NCI-H1436 (cell line): ENCODE measurements at regions not wholly inside any gene's neighbourhood (a gene's known extent, or its start where the extent isn't known, plus 50 kb on each side); places are given as distances from the start of the nearest gene placed in this dataset.
"Not testable (repeated sequence)": the region's sequence is repeated elsewhere in the genome, so short reads cannot be mapped to it uniquely, and the experiment has no call there.

Experiments used
- DNase-seq: peaks from one replicate; lab custom pipeline; 2025; lab: John Stamatoyannopoulos, UW

DNA sequence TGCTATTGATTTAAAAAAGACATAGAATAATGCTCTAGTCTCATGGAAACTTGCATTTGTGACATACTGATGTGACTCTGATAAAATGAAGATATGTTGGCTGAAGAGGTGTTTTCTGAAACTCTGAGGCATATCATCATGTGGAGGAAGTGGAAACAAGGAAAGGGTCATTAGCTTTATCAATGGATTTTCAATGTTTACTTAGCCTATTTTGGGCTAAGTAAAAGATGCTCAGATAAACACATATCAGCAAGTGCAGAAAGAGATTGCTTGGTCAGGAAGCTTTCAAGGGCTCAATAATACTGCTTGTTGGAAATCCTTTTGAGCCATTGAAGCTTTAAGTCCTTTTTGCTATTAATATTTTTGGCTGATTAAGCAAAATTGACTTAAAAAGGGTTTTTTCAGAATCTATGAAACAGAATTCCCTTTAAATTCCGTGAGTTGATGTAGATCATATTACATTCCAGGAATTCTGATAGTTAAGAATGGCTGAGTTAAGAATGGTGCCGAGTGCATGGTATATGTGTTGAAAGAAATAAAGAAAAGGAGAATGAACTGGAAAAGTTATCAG, 952.8 kb upstream of the SPRY2 start:
- DNase-seq = no peak

DNA sequence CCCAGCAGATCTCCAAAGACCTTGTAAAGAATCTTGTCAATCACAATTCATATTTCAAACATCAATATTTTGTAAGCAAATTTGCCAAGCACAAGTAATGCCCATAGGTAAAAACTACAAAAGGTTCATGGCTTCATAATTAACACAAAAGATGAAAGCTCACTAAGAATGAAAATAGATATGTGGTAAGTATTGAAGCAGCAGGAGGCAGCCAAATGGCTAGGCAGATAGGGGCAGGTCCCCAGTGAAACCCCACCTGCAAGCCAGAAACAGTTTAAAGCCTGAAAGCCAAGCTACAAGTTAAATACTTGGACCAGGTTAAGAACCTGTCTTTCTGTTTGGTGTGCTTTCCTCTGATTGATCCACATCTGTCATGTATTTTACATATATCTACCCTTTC, 942.6 kb upstream of the SPRY2 start:
- no peak for DNase-seq

DNA sequence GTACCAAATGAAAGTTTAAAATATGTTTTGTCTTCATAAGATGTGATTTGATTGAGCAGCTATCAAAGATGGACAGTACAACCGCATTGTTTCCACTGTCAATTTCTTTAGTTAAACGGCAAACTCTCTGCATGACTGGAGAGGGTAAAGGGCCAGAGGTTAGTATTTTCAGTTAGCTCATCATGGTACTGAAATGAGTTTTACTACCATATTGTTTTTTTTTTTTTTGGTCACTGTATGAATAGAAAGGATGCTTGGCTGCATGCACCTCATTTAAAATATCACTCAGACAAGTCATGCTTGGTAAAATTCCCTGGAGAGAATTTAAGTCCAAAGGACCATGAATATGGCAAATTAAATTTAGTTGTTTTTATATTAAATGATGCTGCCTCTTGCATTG, 942.1 kb upstream of the SPRY2 start:
- no peak for DNase-seq

DNA sequence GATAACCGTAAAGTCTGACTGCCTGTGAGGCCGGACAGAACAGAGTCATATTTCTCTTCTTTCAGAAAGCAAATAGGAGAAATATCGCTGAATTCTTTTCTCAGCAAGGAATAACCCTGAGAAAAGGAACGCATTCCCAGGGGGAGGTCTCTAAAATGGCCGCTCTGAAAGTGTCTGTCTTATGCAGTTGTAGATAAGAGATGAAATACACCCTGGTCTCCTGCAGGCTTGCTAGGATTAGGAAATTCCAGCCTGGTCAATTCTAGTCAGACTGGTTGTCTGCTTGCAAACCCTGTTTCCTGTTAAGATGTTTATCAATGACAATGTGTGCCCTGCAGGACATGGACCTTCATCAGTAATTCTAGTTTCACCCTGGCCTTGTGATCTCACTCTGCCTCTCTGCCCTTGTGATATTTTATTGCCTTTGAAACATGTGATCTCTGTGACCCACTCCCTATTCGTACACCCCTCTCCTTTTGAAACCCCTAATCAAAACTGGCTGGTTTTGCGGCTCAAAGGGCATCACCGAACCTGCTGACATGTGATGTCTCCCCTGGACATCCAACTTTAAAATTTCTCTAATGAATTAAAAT, 934.8 kb upstream of the SPRY2 start:
- DNase-seq = no peak

DNA sequence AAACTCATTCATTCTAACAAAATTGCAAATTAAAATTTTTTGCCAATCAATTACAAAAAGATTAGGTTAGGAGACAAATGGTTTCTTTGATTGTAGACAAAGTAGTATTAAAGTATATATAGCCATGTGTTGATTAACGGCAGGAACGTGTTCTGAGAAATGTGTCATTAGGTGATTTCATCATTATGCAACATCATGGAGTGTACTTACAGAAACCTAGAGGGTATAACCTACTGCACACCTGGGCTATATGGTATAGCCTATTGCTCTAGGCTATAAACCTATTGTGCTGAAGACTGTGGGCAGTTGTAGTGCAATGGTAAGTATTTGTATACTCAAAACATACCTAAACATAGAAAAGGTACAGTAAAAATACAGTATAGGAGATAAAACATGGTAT, 906.8 kb upstream of the SPRY2 start:
- no peak for DNase-seq

DNA sequence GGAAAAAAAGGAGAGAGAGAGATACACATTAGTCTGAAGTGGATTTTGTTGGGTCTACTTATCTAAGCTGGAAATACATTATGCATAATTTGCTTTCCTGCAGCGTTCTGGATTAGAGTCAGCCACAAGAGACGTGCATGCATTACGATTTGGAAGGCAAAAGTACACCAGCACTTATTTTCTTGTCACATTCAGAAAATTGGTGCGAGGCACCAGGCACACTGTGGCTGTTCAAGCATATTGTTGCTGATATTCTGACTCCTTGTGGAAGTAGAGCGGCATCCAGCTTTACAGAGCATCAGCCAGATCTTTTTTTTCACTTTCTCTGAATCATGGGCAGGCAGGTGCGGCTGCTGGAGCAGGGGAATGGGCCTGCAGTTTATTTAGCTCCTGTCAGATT, 905.6 kb upstream of the SPRY2 start:
- no peak for DNase-seq

DNA sequence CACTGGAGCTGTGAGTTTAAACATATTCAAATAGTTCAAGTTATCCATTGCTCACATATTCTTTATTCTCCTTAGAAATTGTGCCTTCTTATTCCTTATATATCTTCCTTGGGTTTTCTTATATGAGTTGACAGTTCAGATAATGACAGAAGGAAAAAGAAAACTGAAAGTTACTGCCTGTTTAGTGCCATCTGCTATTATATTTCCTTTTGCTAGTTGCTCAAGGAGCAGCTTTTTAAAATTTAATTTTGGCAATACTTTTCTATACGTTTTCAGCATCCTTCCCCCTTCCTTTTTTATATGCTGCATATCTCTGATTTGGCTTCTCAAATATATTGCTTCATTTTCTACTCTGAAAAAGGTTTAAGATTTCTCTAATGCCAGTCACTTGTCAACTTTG, 903.1 kb upstream of the SPRY2 start:
- DNase-seq = no peak

DNA sequence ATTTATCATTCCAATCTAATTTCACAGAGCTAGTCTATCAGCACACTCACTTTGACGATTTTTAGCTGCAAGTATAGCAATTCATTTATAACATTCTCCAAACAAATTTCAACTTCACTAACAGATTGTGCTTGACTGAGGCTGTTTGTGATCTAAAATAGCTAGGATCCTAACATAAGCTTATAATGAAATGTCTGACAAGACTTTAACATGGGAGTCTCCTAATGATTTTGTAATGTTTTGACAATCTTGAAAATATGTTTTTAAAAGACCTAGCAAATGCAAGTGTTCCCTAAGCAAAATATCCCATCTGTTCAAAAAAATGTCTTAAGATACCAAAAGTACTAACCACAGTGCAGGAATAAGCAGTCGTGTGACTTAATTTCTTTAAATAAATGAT, 889.5 kb upstream of the SPRY2 start:
- no peak for DNase-seq

DNA sequence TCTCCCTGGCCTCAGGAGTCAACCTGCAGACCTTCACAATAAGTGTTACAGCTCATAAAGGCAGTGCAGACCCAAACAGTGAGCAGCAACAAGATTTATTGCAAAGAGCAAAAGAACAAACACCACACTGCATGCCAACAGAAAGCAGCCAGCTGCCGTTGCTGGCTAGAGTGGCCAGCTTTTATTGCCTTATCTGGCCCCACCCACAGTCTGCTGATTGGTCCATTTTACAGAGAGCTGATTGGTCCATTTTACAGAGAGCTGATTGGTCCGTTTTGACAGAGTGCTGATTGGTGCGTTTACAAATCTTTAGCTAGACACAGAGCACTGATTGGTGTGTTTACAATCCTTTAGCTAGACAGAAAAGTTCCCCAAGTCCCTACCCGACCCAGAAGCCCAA, 885.9 kb upstream of the SPRY2 start:
- DNase-seq = not testable (repeated sequence)

DNA sequence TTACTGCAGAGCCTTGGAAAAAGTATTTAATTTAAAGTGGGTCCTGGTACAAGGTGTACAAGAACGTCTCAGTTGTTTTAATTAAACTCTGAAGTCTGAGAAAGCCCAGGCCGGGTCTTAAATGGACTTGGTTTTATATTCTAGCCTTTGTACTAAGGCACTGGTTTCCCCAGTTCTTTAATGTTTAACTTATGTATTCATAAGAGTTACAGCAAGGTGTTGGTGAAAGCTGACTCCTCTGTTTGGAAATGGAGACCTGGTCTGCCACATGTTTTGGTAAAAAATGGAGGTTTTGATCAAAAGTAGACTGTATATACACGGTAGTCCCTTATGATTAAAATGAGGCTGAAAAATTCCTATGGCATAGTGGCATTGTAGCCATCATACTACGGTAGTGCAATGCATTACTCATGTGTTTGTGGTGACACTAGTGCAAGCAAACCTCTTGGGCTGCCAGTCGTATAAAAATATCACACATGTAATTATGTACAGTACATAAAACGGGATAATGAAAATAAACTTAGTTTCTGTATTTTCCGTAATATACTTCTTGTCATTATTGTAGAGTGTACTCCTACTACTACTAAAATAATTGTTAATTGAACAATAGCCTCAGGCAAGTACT, 883.4 kb upstream of the SPRY2 start:
- DNase-seq = no peak

DNA sequence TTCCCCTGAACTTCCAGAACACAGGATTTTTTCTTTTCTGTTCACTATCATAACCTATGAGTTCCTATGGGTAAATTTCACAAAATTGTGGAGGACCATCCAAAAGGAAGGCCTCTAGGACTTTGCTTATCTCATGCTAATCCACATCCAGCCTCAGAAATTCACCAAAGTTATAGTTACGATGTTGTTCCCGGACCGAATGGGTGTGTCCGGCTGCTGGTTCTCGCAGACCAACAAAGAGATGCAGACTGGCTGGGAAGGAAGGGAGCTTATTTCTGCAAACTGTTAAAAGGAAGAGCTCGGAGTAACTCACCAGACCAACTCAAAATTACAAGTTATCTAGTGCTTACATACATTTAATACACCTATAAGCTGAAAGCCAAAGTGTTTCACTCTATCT, 882.9 kb upstream of the SPRY2 start:
- DNase-seq = no peak

DNA sequence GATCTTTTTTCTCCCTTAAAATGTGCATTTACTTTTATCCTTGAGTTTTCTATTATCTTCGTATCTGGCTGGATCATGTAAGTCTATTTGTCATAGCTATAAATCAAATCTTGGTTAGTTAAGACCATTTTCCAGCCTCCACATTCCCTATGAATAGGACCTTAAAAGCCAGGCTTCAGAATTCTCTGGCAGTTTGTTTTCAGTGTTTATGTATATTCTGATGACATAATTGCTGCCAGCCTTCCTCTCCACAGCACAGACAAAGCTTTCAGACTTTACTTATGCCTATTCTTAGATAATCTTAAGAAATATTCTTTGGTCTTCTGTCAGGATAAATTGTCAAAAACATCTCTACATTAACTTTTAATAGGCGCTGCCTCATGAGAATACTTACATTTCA, 870.8 kb upstream of the SPRY2 start:
- no peak for DNase-seq

DNA sequence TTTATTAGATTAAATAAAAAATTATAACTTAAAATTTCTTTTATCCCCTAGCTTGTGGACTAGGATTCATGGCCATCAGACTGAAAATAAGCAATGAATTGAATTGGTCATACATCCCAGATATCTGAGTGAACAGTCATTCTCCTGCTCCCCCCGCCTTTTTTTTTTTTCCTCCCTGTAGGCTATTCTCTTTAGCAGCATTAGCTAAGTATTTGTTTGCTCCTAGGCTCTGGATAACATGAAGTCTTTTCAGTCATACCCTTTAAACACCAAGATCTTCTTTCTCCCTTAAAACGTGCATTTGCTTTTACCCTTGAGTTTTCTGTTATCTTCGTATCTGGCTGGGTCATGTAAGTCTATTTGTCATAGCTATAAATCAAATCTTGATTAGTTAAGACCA, 866.7 kb upstream of the SPRY2 start:
- no peak for DNase-seq

DNA sequence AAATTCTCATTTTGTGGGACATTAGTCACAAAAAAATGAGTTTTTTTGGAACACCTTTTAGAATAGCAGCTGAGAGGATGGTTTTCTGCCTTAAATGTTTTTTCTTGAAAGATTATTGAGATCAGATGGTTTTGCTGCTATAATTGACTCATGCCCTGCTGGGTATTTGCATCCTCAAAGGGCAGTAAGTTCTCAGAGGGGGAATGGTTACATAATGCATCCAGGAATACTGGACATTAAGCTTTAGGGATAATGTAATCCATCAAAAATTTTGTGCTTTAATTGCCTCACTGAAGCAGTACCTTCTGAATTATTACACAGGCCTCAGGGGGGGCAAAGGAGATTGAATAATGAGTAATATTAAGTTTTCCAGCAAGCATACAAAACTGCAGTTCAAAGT, 866.3 kb upstream of the SPRY2 start:
- DNase-seq = no peak

DNA sequence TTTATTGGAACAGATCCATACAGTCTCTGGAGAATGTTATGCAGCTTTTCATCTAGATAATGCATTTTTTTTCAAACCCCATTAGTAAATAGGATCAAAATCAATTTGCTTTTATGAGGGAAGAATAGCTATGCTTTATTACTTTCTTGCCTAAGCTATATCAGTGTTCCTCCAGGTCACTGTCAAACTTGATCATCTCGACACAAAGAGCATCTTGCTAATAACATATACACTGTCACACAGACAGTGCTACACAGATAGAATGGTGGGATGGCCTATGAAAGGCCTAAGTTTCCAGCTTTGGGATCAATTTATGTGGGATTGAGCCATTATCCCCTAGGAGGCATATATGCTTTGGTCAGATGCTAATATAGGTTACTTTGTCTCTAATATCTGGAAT, 862.9 kb upstream of the SPRY2 start:
- no peak for DNase-seq

DNA sequence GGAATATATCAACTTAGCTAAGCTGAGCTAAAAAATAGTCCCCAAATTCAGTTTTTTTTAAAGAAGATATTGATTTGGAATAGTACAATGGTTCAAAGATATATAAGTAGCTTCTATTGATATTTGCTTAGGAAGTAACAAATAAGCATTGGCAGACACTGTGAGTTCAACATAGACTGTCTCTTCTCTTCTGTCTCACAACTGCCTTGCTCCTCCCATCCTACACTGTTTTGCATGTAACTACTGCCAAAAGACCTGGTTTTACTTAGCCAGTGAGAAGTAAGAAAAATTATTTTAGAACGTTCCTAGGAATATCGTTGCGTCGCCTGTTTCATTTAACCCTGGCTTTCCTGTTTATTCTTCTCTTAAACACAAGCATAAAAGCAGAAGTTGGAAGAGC, 859.0 kb upstream of the SPRY2 start:
- no peak for DNase-seq

DNA sequence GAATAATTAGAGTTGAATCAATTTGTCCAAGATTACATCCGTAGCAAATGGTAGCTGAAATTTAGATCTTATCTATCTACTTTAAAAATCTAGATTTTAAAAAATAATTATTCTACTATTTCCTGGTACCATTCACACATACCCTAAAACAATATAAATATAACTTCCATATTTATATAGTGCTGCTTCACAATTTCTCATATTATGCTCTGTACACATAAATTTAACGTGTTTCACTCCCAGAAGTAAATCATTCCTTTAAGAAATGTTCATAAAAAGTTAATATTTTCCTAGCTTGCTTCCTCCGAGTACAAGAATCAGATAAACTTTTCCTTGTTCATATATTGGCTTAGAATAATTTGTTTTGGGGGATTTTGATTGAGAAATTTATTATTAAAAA, 857.0 kb upstream of the SPRY2 start:
- no peak for DNase-seq

DNA sequence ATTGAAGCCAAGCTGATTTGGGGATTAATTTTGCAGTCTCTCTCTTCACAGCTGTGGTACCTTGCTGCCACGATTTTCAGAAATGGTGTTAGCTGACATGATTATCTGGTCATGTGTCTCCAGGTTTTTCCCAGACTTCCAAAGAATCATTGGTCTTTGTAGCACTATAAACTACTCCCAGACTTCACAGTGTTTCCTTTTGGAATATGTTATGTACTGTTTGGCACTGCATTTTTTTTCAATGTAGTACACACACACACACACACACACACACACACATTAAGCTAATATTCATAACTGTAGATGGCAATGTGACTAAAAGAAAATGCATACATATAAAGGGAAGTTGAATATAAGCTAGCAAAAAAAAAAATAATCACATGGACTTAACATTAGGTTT, 856.6 kb upstream of the SPRY2 start:
- DNase-seq = no peak

DNA sequence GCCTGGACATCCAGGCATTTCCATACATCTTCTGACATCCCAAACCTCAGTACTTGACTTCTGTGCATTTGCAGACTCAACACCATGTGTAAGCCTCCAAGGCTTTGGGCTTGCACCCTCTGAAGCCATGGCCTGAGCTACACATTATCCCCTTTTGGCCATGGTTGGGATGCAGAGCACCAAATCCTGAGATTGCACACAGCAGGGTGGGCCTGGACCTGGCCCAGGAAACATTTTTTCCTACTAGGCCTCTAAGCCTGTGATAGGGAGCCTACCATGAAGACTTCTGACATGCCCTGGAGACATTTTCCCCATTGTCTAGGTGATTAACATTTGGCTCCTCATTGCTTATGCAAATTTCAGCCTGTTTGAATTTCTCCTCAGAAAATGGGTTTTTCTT, 853.4 kb upstream of the SPRY2 start:
- DNase-seq = no peak

DNA sequence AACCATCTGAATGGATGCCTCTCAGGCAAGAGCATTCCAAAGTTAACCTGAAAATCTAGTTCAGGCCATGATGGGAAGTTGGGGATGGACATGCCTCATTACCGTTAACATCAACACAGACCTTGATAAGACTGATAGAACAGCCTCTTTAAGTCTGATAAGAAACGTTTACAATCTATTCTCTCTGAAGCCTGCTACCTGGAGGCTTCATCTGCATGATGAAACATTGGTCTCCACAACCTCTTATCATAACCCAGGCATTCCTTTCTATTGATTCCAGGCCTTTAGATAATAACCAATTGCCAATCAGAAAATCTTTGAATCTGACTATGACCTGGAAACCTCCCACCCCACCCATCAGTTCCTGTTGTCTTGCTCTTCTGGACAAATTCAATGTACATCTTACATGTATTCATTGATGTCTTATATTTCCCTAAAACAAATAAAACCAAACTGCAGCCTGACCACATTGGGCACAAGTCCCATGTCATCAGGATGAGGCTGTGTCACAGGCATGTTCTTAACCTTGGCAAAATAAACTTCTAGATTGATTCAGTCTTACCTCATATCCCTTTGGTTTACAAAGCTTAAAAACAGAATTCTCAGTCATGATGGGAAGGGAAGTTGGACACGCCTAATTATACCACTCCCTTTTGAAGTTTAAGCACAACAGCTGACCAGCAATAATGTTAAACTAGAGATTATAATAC, 843.8 kb upstream of the SPRY2 start:
- DNase-seq = no peak

DNA sequence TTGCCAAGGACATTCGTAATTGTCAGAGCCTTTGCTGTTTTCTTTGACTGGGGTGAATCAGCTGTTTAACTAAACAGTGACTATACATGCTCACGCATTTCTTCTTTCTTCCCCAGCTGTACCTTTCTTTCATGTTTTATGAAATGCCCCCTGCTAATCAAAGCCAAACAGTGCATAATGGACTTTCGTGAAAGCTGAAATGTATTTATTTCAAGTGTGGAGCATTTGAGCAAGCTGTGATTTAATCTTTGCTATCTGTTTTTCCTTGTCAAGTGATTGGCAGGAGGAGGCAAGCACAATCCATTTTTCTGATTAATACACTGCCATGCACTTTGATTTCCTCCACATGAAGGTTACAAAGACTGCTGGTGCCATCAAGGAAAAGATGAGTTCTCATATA, 831.7 kb upstream of the SPRY2 start:
- DNase-seq = no peak

DNA sequence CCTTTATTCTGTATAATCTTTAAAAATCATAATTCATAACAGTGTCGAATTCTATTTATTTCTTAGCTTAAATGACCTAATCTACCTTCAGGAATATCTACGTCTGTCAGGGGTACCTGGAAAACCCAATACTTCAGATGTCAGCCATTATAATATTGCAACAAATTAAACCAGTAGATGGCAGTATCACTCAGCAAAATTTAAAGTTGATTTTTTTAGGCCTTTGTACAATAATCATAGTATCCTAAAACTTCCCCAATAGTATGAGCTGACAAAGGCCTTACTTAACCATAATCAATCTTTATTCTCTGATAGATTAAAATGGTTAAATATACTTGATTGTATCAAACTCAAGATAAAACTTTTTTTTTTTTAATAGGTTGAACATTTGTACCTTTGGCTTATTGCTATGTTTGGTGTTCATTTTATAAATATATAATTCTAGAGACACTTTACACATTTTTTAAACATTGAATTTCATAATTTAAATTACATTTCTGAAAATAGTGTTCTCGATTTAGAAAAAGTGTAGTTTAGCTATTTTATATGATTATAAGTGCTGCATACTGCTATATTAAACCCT, 830.2 kb upstream of the SPRY2 start:
- peak; percentile 7 for DNase-seq

DNA sequence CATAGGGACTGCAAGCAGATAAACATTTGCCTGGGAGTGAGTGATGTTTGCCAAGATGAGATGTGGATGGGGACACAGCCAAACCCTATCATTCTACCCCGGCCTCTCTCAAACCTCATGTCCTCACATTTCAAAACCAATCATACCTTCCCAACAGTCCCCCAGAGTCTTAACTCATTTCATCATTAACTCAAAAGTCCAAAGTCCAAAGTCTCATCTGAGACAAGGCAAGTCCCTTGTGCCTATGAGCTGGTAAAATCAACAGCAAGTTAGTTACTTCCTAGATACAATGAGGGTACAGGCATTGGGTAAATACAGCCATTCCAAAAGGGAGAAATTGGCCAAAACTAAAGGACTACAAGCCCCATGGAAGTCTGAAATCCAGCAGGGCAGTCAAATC, 822.9 kb upstream of the SPRY2 start:
- not testable (repeated sequence) for DNase-seq
